ENCODE measurements at regions not wholly inside any gene's neighbourhood (a gene's known extent, or its start where the extent isn't known, plus 50 kb on each side); places are given as distances from the start of the nearest gene placed in this dataset.

DNA sequence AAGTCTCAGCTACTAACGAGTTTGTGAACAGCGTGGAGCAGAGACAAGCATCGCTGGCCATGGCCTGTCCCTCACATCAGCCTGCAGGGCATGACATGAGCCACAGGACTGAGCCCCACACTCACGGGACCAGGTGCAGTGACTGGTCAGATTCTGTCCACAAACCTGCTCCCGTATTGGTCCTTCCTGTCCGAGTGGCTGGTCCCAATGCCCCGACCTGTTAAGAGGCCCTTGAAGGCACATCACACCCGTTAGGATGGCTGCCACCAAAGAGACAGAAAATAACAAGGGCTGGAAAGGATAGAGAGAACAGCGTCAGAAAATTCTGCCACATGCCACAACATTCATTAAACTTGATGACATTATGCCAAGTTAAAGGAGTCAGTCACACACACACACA, 403.2 kb upstream of the MYT1L start:
- no peak for TF ChIP-seq POLR2A (IDR thresholded peaks at IDR 0.05)
- TF ChIP-seq EP300 (IDR thresholded peaks at IDR 0.05) = no peak
- TF ChIP-seq, protein P1, sequence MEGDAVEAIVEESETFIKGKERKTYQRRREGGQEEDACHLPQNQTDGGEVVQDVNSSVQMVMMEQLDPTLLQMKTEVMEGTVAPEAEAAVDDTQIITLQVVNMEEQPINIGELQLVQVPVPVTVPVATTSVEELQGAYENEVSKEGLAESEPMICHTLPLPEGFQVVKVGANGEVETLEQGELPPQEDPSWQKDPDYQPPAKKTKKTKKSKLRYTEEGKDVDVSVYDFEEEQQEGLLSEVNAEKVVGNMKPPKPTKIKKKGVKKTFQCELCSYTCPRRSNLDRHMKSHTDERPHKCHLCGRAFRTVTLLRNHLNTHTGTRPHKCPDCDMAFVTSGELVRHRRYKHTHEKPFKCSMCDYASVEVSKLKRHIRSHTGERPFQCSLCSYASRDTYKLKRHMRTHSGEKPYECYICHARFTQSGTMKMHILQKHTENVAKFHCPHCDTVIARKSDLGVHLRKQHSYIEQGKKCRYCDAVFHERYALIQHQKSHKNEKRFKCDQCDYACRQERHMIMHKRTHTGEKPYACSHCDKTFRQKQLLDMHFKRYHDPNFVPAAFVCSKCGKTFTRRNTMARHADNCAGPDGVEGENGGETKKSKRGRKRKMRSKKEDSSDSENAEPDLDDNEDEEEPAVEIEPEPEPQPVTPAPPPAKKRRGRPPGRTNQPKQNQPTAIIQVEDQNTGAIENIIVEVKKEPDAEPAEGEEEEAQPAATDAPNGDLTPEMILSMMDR (IDR thresholded peaks at IDR 0.05) = no peak
